Peyer's patch (tissue), 4 donors: ENCODE measurements at regions not wholly inside any gene's neighbourhood (a gene's known extent, or its start where the extent isn't known, plus 50 kb on each side); places are given as distances from the start of the nearest gene placed in this dataset.

Source experiments
- DNase-seq, 3 donors: peaks; one replicate each; pipeline ENCODE4 v3.0.0-alpha.2; 2017 to 2019
- H3K27ac ChIP-seq, 4 donors: fragments of 200-600 bp; sonication (generic); one replicate each; pipeline ENCODE4 v1.5.1; 2016 to 2019
- H3K27me3 ChIP-seq, 2 donors: fragments of 200-600 bp; sonication (generic); one replicate each; pipeline ENCODE4 v1.5.1; 2019
- H3K36me3 ChIP-seq, 3 donors: fragments of 200-600 bp; sonication (generic); one replicate each; pipeline ENCODE4 v1.5.1; 2016 to 2019
- H3K4me1 ChIP-seq, 4 donors: fragments of 200-600 bp; sonication (generic); one replicate each; pipeline ENCODE4 v1.5.1; 2016 to 2019
- H3K4me3 ChIP-seq, 4 donors: fragments of 200-600 bp; sonication (generic); 1 replicate in 3 of 4; 2 replicates in 1 of 4; pipeline ENCODE4 v1.5.1; 2016 to 2019; ENCODE audit warnings: mild to moderate bottlenecking in 1 of 4
- H3K9me3 ChIP-seq, 4 donors: fragments of 200-600 bp; sonication (generic); one replicate each; pipeline ENCODE4 v1.5.1; 2016 to 2019; ENCODE audit warnings: mild to moderate bottlenecking in 1 of 4
- POLR2A ChIP-seq, 2 donors: fragments of 450-650 bp; IDR thresholded peaks; one replicate each; pipeline ENCODE4 v1.5.1; 2017; ENCODE audit warnings: antibody characterized with exemption in 2 of 2, mild to moderate bottlenecking in 2 of 2, moderate library complexity in 2 of 2
- TF ChIP-seq, protein P1 (sequence below), 6 experiments: fragments of 450-650 bp in 4 of 6; fragments of 200-600 bp in 2 of 6; sonication (generic) in 1 of 6; IDR thresholded peaks; one replicate each; pipeline ENCODE4 v1.5.1; 2017 to 2019; ENCODE audit warnings: antibody characterized with exemption in 6 of 6, mild to moderate bottlenecking in 3 of 6, moderate library complexity in 1 of 6

DNA sequence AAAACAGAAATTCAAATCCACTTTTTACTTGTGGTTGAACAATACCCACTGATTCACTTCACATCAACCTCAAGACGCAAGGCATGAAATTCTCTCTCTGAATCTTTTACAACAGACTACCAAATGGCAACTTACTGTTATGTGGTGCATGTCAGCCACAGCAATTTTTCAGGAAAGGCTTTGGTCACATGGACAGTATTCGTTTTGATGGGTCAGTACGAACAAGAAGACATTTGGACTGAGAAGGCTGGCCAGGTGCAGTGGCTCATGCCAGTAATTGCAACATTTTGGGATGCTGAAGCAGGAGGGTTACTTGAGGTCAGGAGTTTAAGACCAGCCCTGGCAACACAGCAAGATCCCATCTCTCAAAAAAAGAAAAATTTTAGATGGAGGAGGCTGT is 144.0 kb downstream of the SEC23A start:
- TF ChIP-seq POLR2A (IDR thresholded peaks at IDR 0.05) = no peak
- TF ChIP-seq, protein P1, sequence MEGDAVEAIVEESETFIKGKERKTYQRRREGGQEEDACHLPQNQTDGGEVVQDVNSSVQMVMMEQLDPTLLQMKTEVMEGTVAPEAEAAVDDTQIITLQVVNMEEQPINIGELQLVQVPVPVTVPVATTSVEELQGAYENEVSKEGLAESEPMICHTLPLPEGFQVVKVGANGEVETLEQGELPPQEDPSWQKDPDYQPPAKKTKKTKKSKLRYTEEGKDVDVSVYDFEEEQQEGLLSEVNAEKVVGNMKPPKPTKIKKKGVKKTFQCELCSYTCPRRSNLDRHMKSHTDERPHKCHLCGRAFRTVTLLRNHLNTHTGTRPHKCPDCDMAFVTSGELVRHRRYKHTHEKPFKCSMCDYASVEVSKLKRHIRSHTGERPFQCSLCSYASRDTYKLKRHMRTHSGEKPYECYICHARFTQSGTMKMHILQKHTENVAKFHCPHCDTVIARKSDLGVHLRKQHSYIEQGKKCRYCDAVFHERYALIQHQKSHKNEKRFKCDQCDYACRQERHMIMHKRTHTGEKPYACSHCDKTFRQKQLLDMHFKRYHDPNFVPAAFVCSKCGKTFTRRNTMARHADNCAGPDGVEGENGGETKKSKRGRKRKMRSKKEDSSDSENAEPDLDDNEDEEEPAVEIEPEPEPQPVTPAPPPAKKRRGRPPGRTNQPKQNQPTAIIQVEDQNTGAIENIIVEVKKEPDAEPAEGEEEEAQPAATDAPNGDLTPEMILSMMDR (IDR thresholded peaks at IDR 0.05) = no peak
- H3K4me1 ChIP-seq = no peaks in the 10 kb centered on the region
- no peak overlapping the region for H3K27ac ChIP-seq
- DNase-seq = no peak
- no peak overlapping the region for H3K4me3 ChIP-seq
- H3K36me3 ChIP-seq = no peaks in the 10 kb centered on the region
- no peaks in the 10 kb centered on the region for H3K9me3 ChIP-seq
- no peaks in the 10 kb centered on the region for H3K27me3 ChIP-seq

DNA sequence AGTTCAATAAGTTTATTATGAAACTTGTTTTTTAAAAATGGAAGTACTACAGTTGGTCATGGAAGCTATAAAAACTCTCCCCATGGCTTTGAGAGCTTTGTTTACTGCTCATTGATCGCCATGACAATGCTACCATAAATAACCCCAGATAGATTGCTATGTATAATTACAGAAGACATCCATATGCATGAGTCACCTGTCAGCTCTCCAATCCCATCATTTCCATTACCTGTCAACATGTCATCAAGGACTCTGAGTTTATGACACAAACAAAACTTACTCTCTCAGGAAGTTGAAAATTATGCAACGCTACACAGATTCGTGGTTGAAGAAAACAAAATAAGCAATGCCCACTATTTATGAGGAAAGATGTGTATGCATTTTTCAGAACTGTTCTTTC is 144.4 kb downstream of the SEC23A start:
- no peak for DNase-seq
- Histone ChIP-seq H3K9me3 (no peaks in the 10 kb centered on the region), H3K27ac (no peak overlapping the region), H3K4me3 (no peak overlapping the region), H3K36me3 (no peaks in the 10 kb centered on the region), H3K4me1 (no peaks in the 10 kb centered on the region), H3K27me3 (no peaks in the 10 kb centered on the region)
- TF ChIP-seq POLR2A (IDR thresholded peaks at IDR 0.05) = no peak
- TF ChIP-seq, protein P1 (IDR thresholded peaks at IDR 0.05) = no peak

DNA sequence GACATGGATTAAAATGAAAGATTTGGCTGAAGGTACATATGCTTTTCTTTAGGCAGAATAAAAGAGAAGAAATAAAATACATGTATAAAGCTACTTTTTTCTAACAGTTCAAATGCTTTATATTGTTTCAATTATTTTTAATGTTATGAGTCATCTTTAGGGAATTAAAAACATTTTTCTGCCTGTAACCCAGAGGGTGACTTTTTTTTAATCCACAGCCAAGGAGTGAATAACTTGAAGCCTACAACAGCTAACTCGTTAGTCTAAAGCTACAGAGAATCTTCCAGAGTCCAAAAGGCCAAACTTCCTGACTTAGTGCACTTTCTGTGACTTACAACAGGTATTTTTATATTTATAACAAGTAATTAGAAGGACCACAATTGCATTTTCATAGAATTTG is 151.6 kb downstream of the SEC23A start:
- no peak for DNase-seq
- Histone ChIP-seq H3K27ac (no peak overlapping the region), H3K27me3 (no peaks in the 10 kb centered on the region), H3K36me3 (no peaks in the 10 kb centered on the region), H3K9me3 (no peaks in the 10 kb centered on the region), H3K4me1 (no peaks in the 10 kb centered on the region), H3K4me3 (no peak overlapping the region)
- no peak for TF ChIP-seq POLR2A (IDR thresholded peaks at IDR 0.05)
- TF ChIP-seq, protein P1 (IDR thresholded peaks at IDR 0.05) = no peak

DNA sequence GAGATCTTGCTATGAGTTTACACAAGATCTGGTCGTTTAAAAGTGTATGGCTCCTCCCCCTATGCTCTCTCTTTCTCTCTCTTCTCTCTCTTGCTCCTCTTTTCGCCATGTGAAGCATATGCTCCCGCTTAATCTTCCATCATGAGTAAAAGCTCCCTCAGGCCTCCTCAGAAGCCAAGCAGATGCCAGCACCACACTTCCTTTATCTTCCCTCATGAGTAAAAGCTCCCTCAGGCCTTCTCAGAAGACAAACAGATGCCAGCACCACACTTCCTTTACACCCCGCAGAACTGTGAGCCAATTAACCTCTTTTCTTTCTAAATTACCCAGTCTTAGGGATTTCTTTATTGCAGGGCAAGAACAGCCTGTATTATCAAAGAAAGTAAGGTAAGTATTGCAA is 152.4 kb downstream of the SEC23A start:
- Histone ChIP-seq H3K9me3 (no peaks in the 10 kb centered on the region), H3K27me3 (no peaks in the 10 kb centered on the region), H3K27ac (no peak overlapping the region), H3K4me3 (no peak overlapping the region), H3K36me3 (no peaks in the 10 kb centered on the region), H3K4me1 (no peaks in the 10 kb centered on the region)
- DNase-seq = no peak
- no peak for TF ChIP-seq POLR2A (IDR thresholded peaks at IDR 0.05)
- TF ChIP-seq, protein P1 (IDR thresholded peaks at IDR 0.05) = no peak

DNA sequence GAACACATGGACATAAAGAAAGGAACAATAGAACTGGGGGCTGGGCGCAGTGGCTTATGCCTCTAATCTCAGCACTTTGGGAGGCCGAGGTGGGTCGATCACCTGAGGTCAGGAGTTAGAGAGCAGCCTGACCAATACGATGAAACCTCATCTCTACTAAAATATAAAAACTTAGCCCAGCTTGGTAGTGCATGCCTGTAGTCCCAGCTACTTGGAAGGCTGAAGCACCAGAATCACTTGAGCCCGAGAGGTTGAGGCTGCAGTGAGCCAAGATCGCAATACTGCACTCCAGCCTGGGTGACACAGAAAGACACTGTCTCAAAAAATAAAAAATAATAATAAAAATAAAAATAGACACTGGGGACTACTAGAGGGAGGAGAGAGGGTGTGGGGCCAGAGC is 154.5 kb downstream of the SEC23A start:
- TF ChIP-seq, protein P1 (IDR thresholded peaks at IDR 0.05) = no peak
- TF ChIP-seq POLR2A (IDR thresholded peaks at IDR 0.05) = no peak
- H3K36me3 ChIP-seq = no peaks in the 10 kb centered on the region
- no peaks in the 10 kb centered on the region for H3K27me3 ChIP-seq
- no peaks in the 10 kb centered on the region for H3K9me3 ChIP-seq
- no peak overlapping the region for H3K4me3 ChIP-seq
- H3K4me1 ChIP-seq = no peaks in the 10 kb centered on the region
- DNase-seq = no peak
- no peak overlapping the region for H3K27ac ChIP-seq

DNA sequence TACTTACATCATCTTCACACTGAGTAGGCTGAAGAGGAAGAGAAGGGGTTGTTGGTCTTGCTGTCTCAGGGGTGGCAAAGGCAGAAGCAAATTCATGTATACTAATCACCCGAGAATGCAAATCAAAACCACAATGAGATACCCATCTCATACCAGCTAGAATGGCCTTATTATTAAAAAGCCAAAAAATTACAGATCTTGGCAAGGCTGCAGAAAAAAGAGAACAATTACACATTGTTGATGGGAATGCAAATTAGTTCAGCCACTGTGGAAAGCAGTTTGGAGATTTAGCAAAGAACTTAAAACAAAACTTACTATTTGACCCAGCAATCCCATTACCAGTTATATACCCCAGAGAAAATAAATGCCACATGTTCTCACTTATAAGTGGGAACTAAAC is 154.9 kb downstream of the SEC23A start:
- TF ChIP-seq, protein P1 (IDR thresholded peaks at IDR 0.05) = no peak
- H3K27ac ChIP-seq = no peak overlapping the region

More for the DNA sequence above, 154.9 kb downstream of the SEC23A start:
- no peaks in the 10 kb centered on the region for H3K36me3 ChIP-seq
- no peaks in the 10 kb centered on the region for H3K27me3 ChIP-seq
- H3K4me1 ChIP-seq = no peaks in the 10 kb centered on the region
- DNase-seq = no peak
- H3K9me3 ChIP-seq = no peaks in the 10 kb centered on the region
- H3K4me3 ChIP-seq = no peak overlapping the region
